NOMO-1 (cell line): ENCODE measurements at regions not wholly inside any gene's neighbourhood (a gene's known extent, or its start where the extent isn't known, plus 50 kb on each side); places are given as distances from the start of the nearest gene placed in this dataset.
"Not testable (repeated sequence)": the region's sequence is repeated elsewhere in the genome, so short reads cannot be mapped to it uniquely, and the experiment has no call there.

ENCODE experiments used
- DNase-seq, 2 experiments: peaks; one replicate each; lab custom pipeline; 2025; ENCODE audit not compliant: unreplicated experiment in 2 of 2; lab: John Stamatoyannopoulos, UW

DNA sequence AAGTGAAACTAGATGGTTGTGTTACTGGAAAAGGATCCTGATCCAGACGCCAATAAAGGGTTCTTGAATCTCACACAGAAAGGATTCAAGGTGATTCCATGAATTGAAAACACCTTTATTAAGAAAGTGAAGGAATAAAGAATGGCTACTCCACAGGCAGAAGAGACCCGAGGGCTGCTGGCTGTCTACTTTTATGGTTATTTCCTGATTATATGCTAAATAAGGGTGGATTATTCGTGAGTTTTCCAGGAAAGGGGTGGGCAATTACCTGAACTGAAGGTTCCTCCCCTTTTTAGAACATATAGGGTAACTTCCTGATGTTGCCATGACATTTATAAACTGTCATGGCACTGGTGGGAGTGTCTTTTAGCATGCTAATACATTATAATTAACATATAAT, 50.9 kb upstream of the WARS2 start:
- DNase-seq = no peak

GRCh38 chr1:119204197-119204960, 63.9 kb upstream of the WARS2 start:
- no peak for DNase-seq

DNA sequence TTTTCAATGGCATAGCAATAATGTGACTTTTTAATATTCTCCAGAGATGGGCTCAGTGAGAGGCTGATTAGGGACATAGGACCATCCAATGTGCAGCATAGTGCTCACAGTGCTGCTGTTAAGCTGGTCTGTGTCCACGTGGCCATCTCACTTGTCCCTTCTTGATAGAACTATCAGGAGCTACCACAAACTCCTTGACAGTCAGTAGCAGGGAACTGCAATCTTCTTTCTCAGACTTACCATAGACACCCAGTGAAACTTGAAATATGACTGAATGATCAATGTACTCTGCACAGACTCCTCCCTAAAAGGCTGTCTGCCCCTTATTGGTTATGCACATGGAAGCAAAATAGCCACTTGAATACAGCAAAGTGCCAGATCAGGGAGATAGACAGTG, 64.5 kb upstream of the WARS2 start:
- no peak for DNase-seq

DNA sequence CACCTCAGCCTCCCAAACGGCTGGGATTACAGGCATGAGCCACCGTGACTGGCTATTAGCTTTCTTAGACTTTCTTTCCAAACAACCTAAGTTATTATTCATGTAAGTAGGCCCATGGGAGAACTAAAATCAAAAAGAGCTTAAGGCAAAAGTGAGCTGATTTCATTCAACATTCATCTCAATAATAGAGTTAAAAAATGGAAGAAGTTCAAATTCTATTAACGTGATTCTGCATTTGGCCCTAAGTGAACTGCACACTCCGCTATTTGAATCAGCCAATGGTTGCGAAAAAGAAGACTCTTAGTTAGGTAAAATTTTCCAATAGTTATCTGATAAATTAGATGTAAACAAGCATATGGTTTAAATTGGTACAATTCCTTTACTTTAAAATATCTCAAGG, 68.6 kb upstream of the WARS2 start:
- DNase-seq = no peak

DNA sequence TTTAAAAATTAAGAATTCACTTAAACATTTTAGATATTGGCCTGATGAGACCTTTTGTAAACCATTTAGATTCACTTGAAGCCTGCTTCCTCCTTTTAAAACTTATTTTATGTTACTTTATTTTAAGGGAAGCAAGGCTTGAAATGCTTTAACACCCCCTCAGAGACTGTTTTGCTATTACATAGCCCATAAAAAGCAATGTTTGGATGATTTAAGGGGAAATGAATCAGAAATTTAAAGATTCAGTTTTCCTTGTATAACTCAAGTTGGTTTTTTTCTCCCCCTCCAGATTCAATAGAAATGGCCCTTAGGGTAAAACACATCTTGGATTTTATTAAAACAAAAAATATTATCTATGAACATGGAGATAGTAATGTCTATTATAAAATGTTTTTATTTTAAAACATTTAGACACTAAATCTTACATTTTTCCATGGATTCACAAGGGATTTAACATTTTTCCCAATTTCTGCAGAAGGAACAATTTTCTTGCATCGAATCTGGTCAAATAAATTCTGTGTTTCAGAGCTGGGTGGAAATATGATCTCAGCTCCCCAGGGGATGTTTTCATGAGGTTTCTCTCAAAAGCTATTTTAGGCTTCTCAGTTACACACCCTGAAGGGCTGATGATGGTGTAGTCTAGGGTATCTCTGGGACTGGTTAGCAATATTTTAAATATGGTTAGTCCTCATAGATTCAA, 69.3 kb upstream of the WARS2 start:
- DNase-seq = no peak

DNA sequence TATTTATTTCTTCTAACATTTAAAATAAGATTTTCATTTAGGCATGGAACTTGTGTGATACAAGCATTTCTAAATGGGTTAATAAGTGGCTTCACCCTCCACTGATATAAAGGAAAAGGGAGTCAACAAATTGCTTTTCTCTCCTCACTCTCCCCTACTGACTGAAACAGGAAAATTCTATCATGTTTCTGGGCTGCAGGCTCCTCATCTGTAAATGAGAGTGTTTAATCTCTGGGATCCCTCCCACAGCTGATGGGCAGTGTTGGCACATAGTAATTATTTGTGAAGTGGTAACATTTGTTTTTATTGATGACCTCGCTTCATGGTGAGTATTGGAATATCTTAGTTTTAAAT, 69.8 kb upstream of the WARS2 start:
- DNase-seq = no peak

DNA sequence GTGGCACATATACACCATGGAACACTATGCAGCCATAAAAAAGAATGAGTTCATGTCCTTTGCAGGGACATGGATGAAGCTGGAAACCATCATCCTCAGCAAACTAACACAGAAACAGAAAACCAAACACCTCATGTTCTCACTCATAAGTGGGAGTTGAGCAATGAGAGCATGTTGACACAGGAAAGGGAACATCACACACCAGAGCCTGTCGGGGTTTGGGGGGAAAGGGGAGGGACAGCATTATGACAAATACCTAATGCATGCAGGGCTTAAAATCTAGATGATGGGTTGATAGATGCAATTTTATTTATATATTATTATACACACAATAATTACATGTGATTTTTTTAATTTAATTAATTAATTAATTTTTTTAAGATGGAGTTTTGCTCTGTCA, 72.8 kb upstream of the WARS2 start:
- DNase-seq = not testable (repeated sequence)

- not testable (repeated sequence) for DNase-seq
Observed at GRCh38 chr1:119214961-119215360, 74.5 kb upstream of the WARS2 start.

DNA sequence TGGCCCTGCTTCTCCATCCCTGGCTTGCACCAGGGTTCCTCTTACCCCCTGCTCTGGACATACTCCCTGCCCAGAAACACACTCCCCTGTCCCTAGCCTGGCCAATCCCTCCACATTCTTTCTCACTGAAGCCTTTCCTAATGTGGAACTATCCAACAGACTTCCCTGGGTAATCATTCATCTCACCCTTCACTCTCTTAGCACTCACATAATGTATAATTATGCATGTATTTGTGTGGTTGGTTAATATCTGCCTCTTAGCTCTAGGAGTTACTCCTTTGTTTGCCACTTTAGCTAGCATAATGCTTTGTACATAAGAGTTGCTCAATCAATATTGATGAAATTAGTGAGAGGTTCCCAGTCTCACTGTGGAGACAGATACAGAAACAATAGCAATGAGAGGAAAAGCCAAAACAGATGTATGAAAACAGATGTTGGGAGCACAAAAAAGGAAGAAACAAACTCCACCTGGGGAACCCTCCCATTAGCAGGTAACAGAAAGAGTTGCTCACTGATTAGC, 76.9 kb upstream of the WARS2 start:
- no peak for DNase-seq

DNA sequence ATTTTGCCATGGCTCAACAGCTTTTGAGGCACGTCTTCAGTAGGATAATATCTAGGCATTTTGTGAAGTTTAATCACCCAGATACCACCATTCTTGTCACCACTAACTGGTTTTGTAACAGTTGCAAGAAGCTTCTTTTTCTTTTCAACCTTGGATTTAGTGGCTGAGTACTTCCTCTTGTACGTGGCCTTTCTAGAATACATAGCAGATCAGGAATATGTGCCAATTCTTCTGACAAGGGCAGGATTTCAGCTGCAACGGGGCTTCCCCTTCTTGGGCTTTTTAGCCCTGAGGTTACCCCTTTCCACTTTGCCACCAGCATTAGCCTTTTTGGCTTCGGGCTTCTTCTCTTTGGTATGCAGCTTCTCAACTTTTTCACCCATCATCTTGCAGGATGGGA, 79.3 kb upstream of the WARS2 start:
- DNase-seq = peak; percentile 24 to 28

GRCh38 chr1:119220991-119221390, 80.5 kb upstream of the WARS2 start:
- no peak for DNase-seq

DNA sequence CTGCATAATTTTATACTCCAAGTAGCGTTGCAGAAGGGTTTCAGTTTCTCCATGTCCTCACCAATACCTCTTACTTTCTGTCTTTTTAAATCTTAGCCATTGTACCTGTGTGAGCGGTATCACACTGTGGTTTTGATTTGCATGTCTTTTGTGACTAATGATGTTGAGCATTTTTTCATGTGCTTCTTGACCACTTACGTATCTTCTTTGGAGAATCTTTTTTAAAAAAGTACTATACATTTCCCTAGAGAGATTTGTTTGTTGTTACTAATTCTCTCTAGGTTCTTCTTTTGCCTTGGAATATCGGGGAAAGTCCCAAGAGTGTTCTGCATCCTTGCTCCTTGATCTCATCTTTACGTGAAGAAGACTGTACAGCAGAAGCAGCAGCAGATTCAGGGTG, 81.8 kb upstream of the WARS2 start:
- no peak for DNase-seq

DNA sequence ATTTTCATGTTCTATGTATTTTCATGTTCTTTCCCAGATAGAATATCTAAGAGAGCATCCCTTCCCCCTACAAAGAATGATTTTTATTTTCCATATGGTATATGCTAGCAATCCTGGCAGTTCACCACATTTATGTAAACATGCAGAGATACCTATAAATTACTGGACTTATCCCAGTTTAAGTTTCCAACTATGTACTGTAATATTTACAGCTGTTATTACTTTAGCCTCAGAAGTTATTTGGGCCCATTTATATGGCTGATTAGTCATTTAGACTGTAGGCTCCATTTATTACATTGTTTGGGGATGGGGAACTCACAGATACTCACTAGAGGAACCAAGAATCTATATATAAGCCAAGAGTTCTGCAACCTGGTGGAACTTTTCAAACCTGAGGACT, 84.8 kb upstream of the WARS2 start:
- no peak for DNase-seq

DNA sequence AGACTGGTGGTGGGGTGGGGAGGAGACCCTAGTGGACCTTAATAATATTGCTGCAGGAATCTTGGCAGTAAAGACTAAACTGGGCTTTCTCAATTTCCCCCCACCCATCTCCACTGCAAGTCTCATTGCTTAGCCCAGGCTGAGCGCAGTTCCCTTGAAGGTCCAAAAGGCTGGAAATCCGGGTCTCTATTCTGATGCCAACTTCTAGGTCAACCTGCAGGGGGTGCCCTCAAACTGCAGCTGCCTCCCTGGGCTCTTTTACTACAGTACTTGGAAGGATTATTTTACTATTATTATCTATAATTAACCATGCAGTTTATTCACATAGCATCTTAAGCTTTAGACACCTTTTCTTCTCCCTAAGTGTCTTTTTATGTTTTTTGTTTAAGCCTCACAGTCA, 85.4 kb upstream of the WARS2 start:
- no peak for DNase-seq

DNA sequence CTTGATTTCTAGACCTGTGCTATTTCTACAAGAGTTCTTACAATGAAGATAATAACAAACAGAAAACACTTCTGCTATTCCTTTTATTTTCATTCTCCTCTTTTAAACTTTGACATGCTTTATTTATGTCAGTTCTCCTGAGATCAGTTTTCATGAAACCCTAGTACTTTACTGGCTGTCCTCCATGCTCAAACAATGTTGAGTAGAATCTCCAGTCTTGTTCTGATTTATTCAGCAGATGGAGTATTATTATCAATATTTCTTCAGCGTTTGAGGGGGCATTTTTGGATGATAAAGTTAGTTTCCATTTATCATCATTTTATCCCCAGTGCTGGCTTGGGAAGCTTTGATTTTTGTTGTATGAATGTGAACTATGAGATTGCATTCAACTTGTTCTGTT, 85.9 kb upstream of the WARS2 start:
- no peak for DNase-seq

GRCh38 chr1:119226913-119227312, 86.5 kb upstream of the WARS2 start:
- no peak for DNase-seq

- DNase-seq = no peak
Observed at GRCh38 chr1:119227456-119227855, 87.0 kb upstream of the WARS2 start.

DNA sequence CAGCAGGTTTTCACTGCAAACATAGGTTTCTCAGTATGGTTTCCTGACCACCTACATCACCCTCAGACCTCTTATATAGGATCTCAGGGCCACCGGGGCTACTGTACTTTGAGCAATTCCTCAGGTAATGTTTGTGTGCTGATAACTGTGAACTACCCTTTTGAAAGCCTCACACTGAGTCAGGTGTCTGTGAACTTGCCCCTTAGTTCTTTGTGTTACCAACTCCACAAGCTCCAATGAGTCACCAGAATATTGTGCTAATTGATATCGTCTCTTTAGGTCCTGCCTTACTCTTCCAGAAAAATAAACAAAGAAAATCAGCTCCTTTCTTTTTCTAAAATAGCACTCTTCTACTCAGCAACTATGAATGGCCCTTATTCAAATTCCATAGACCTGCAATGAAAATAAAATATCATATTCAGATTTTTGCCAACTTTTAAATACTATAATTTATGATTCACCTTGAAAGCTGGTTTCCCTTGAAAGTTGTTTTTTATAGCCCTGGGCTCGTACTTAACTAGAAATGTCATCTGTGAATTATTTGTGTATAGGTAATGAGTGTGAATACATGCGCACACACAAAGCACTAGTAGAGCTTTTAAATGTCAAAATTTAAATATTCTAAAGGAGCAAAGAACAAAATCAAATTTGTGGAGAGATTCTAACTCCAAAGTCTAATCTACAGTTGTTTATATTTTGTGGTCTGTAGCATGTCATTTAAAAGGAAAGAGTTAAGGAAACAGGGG, 88.1 kb upstream of the WARS2 start:
- DNase-seq = no peak

DNA sequence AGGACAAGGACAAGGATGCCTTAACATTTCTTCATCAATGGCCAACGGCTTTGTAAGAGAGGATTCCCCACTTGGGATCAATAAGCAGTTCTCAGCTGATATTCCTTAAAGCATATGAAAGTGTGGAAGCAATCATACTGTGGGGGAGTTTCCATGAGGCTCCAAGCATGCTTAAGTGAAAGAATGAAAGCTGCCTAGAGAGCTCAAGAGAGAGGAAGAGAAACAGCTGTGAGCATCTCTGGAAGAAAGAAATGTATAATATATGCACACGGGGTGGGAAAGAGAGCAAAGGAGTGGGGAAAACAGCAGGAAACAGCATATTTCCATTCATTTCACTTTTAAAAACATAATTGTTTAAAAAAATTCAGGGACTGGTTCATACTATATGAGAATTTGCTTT, 94.7 kb upstream of the WARS2 start:
- no peak for DNase-seq

DNA sequence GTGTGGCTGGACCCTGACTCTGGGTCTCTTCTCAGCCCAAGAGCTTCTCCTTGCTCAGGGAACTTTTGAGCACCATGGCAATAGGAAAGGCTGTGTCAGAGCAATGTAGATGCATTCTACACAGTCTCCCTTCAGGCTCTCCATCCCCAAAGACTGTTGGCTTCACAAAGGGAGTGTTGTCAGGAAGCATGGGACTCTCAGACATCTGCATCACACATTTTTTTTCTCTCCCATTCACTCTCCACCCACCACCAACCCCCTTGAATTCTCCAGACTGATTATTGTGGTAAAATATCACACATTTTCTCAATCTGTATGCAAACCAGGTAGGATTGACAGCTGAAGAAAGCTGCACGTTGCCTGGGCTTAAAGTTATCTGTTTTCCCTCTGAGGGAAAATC, 105.4 kb upstream of the WARS2 start:
- no peak for DNase-seq

DNA sequence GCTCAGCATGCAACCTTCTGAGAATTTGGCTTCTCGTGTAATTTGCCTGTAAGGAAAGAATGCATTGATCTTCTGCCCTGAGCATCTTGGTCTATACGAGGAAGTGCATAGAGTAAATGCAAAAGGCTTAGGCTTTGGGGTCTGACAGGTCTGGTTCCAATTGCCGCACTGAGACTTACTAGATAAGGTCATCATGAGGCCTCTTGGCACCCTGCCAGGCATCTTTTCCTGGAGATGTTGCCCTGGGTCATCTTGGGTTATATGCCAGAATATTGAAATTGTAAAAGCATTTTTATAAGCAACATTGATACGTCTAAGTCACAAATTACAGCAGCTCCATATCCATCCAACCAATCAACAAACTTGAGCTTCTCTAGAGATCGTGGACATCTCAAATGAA, 108.8 kb upstream of the WARS2 start:
- DNase-seq = no peak

DNA sequence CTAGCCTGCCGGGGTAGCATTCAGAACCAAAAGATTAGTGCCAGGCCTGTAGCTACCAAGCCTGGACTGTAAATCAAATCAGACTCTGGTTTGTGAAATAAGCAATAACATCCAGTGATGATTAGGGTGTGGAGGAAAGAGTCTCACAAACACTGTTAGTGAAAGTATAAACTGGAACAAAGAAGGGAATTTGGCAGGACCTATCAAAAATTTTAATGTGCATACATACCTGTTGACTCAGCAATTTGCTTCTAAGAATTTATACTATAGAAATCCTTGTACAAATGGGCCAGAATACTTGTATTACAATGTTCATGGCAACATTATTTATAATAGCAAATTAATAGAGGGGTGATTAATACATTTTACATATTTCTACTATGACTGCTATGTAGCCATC, 109.8 kb upstream of the WARS2 start:
- DNase-seq = no peak
